Neural crest cell (in vitro differentiated cells): ENCODE measurements at regions not wholly inside any gene's neighbourhood (a gene's known extent, or its start where the extent isn't known, plus 50 kb on each side); places are given as distances from the start of the nearest gene placed in this dataset.
A peak's percentile ranks its signal among the peaks of the same experiment; 100 is the strongest.

Experiments used
- DNase-seq: peaks from one replicate; pipeline ENCODE4 v3.0.0; 2021; ENCODE audit warnings: low read depth, mixed read lengths, low spot score
- H3K27ac Mint-ChIP-seq: one replicate; pipeline ENCODE4 v1.8.0; 2021; ENCODE audit warnings: mild to moderate bottlenecking, mixed read lengths; ENCODE audit not compliant: unreplicated experiment
- H3K27me3 Mint-ChIP-seq: 2 replicates; pipeline ENCODE4 v1.8.0; 2021; ENCODE audit warnings: low read depth, mild to moderate bottlenecking, mixed read lengths
- H3K36me3 Mint-ChIP-seq: 2 replicates; pipeline ENCODE4 v1.8.0; 2021; ENCODE audit warnings: low read depth, mild to moderate bottlenecking, mixed read lengths
- H3K4me1 Mint-ChIP-seq: 2 replicates; pipeline ENCODE4 v1.8.0; 2021; ENCODE audit warnings: mixed read lengths
- H3K4me3 Mint-ChIP-seq: one replicate; pipeline ENCODE4 v1.8.0; 2021; ENCODE audit warnings: mild to moderate bottlenecking, mixed read lengths
- H3K9me3 Mint-ChIP-seq: 2 replicates; pipeline ENCODE4 v1.8.0; 2021; ENCODE audit warnings: mixed read lengths
- CTCF ChIP-seq: fragments of 200-600 bp; sonication (generic); conservative IDR thresholded peaks from 2 replicates; pipeline ENCODE4 v1.5.0; 2021; ENCODE audit warnings: antibody characterized with exemption, mild to moderate bottlenecking

- H3K4me3 Mint-ChIP-seq = no peak overlapping the region
- H3K9me3 Mint-ChIP-seq = peaks cover 27% of the 10 kb centered on the region
- H3K27me3 Mint-ChIP-seq = no peaks in the 10 kb centered on the region
- DNase-seq = no peak
- no peaks in the 10 kb centered on the region for H3K4me1 Mint-ChIP-seq
- H3K36me3 Mint-ChIP-seq = peaks cover 13% of the 10 kb centered on the region
- H3K27ac Mint-ChIP-seq = no peak overlapping the region
- TF ChIP-seq CTCF = no peak
Observed at GRCh38 chr5:104186100-104186499, 623.5 kb upstream of the NUDT12 start.

- Mint-ChIP-seq H3K36me3 (peaks cover 26% of the 10 kb centered on the region), H3K27ac (no peak overlapping the region), H3K4me1 (no peaks in the 10 kb centered on the region), H3K9me3 (peaks cover 36% of the 10 kb centered on the region), H3K4me3 (no peak overlapping the region), H3K27me3 (no peaks in the 10 kb centered on the region)
- TF ChIP-seq CTCF = no peak
- no peak for DNase-seq
Observed at GRCh38 chr5:104184264-104184663, 621.7 kb upstream of the NUDT12 start.

GRCh38 chr5:104178829-104179456 is 616.4 kb upstream of the NUDT12 start:
- Mint-ChIP-seq H3K9me3 (peaks cover 27% of the 10 kb centered on the region), H3K27ac (no peak overlapping the region), H3K4me3 (no peak overlapping the region), H3K27me3 (no peaks in the 10 kb centered on the region), H3K4me1 (no peaks in the 10 kb centered on the region), H3K36me3 (peaks cover 22% of the 10 kb centered on the region)
- peak; percentile 52 for TF ChIP-seq CTCF
- DNase-seq = no peak

GRCh38 chr5:104178066-104178465 is 615.5 kb upstream of the NUDT12 start:
- H3K4me1 Mint-ChIP-seq = no peaks in the 10 kb centered on the region
- H3K9me3 Mint-ChIP-seq = peaks cover 25% of the 10 kb centered on the region
- H3K27ac Mint-ChIP-seq = no peak overlapping the region
- TF ChIP-seq CTCF = no peak
- peaks cover 22% of the 10 kb centered on the region for H3K36me3 Mint-ChIP-seq
- H3K27me3 Mint-ChIP-seq = no peaks in the 10 kb centered on the region
- no peak overlapping the region for H3K4me3 Mint-ChIP-seq
- DNase-seq = no peak

GRCh38 chr5:104177651-104178050 is 615.1 kb upstream of the NUDT12 start:
- peaks cover 25% of the 10 kb centered on the region for H3K9me3 Mint-ChIP-seq
- H3K27me3 Mint-ChIP-seq = no peaks in the 10 kb centered on the region

More at GRCh38 chr5:104177651-104178050, 615.1 kb upstream of the NUDT12 start:
- Mint-ChIP-seq H3K4me1 (no peaks in the 10 kb centered on the region), H3K36me3 (peaks cover 22% of the 10 kb centered on the region), H3K4me3 (no peak overlapping the region), H3K27ac (no peak overlapping the region)
- TF ChIP-seq CTCF = no peak
- no peak for DNase-seq
